Gastrocnemius medialis (tissue), 4 donors: ENCODE measurements at regions not wholly inside any gene's neighbourhood (a gene's known extent, or its start where the extent isn't known, plus 50 kb on each side); places are given as distances from the start of the nearest gene placed in this dataset.
"Not testable (repeated sequence)": the region's sequence is repeated elsewhere in the genome, so short reads cannot be mapped to it uniquely, and the experiment has no call there.

Source experiments
- ATAC-seq, 2 donors: fragments of 150-250 bp; one replicate each; pipeline ENCODE4 v1.9.1; 2016
- DNase-seq, 2 donors: peaks; one replicate each; pipeline ENCODE4 v3.0.0-alpha.2; 2019
- H3K27ac ChIP-seq, 4 donors: fragments of 200-600 bp; sonication (generic); 1 replicate in 1 of 4; 2 replicates in 3 of 4; pipeline ENCODE4 v1.5.1; 2016 to 2018; ENCODE audit warnings: mild to moderate bottlenecking in 2 of 4, moderate library complexity in 1 of 4
- H3K27me3 ChIP-seq, 3 donors: fragments of 200-600 bp; sonication (generic) in 2 of 3; 1 replicate in 1 of 3; 2 replicates in 2 of 3; pipeline versions ENCODE4 v1.5.1 to v1.6.0; 2016 to 2019; ENCODE audit warnings: mild to moderate bottlenecking in 1 of 3, moderate library complexity in 1 of 3
- H3K36me3 ChIP-seq, 2 donors: fragments of 200-600 bp; sonication (generic) in 1 of 2; one replicate each; pipeline ENCODE4 v1.5.1; 2017 to 2018
- H3K4me1 ChIP-seq, 2 donors: fragments of 200-600 bp; sonication (generic) in 1 of 2; one replicate each; pipeline ENCODE4 v1.5.1; 2016 to 2017; ENCODE audit warnings: mild to moderate bottlenecking in 2 of 2
- H3K4me3 ChIP-seq, 4 donors: fragments of 200-600 bp; sonication (generic) in 3 of 4; 1 replicate in 1 of 4; 2 replicates in 3 of 4; pipeline ENCODE4 v1.5.1; 2016 to 2019; ENCODE audit warnings: mild to moderate bottlenecking in 2 of 4
- H3K9me3 ChIP-seq, 3 donors: fragments of 200-600 bp; sonication (generic) in 2 of 3; 1 replicate in 1 of 3; 2 replicates in 2 of 3; pipeline ENCODE4 v1.5.1; 2016 to 2019
- CTCF ChIP-seq, 5 experiments: fragments of 450-650 bp in 3 of 5; fragments of 200-600 bp in 2 of 5; sonication (generic) in 2 of 5; IDR thresholded peaks in 4 of 5; conservative IDR thresholded peaks in 1 of 5; 1 replicate in 4 of 5; 2 replicates in 1 of 5; pipeline ENCODE4 v1.5.1; 2016 to 2019; ENCODE audit warnings: antibody characterized with exemption in 5 of 5, mild to moderate bottlenecking in 3 of 5, moderate library complexity in 3 of 5
- POLR2A ChIP-seq, 2 donors: fragments of 450-650 bp; IDR thresholded peaks; one replicate each; pipeline ENCODE4 v1.6.1; 2017; ENCODE audit warnings: antibody characterized with exemption in 2 of 2, mild to moderate bottlenecking in 2 of 2, moderate library complexity in 2 of 2
- in situ Hi-C, 4 donors: fragments of 200-750 bp; cut with MboI; loops; one replicate each; pipeline versions ENCODE4 v1.15.0 to v1.8.0; 2017; ENCODE audit warnings: low sequenced_read_pairs in 4 of 4
- intact Hi-C: fragments of 100-400 bp; cut with DNase I; formaldehyde crosslinking; loops from one replicate; pipeline ENCODE4 v1.15.1; 2023; ENCODE audit warnings: low total_unique reads

- Histone ChIP-seq H3K27ac (no peak overlapping the region), H3K36me3 (no peaks in the 10 kb centered on the region), H3K4me1 (no peaks in the 10 kb centered on the region), H3K9me3 (no peaks in the 10 kb centered on the region), H3K27me3 (no peaks in the 10 kb centered on the region), H3K4me3 (no peak overlapping the region)
- ATAC-seq, result no peak
- in situ Hi-C loops, result no loop called here
- no peak for DNase-seq
- TF ChIP-seq CTCF (IDR thresholded peaks at IDR 0.05 in 4 of 5, conservative IDR thresholded peaks at IDR 0.05 in 1 of 5) (no peak), POLR2A (IDR thresholded peaks at IDR 0.05) (no peak)
- intact Hi-C loops, result no loop called here
Observed at GRCh38 chr15:54776410-54776809, 420.3 kb downstream of the RSL24D1 start.

GRCh38 chr15:54772663-54773062 lies 424.1 kb downstream of the RSL24D1 start:
- in situ Hi-C loops, result no loop called here
- H3K9me3 ChIP-seq, result no peaks in the 10 kb centered on the region
- H3K36me3 ChIP-seq, result no peaks in the 10 kb centered on the region
- H3K4me3 ChIP-seq, result no peak overlapping the region
- H3K27me3 ChIP-seq, result no peaks in the 10 kb centered on the region
- no peak for TF ChIP-seq POLR2A (IDR thresholded peaks at IDR 0.05)
- no peak for TF ChIP-seq CTCF (IDR thresholded peaks at IDR 0.05 in 4 of 5, conservative IDR thresholded peaks at IDR 0.05 in 1 of 5)
- no peaks in the 10 kb centered on the region for H3K4me1 ChIP-seq
- intact Hi-C loops, result no loop called here
- ATAC-seq (no peak), DNase-seq (no peak)
- no peak overlapping the region for H3K27ac ChIP-seq

GRCh38 chr15:54749461-54749860 lies 447.3 kb downstream of the RSL24D1 start:
- H3K27me3 ChIP-seq, intact Hi-C loops, ATAC-seq, H3K9me3 ChIP-seq, H3K27ac ChIP-seq, H3K36me3 ChIP-seq, H3K4me1 ChIP-seq, H3K4me3 ChIP-seq, DNase-seq: not testable (repeated sequence)
- in situ Hi-C loops, result loop anchor here in 1 of 4 donors (25.0 kb wide), 1 partner anchor 88 kb away; no protein-coding TSS in a partner anchor

GRCh38 chr15:54722342-54722986 lies 474.3 kb downstream of the RSL24D1 start:
- intact Hi-C loops (no loop called here), in situ Hi-C loops (no loop called here)
- no peak for ATAC-seq
- Histone ChIP-seq H3K9me3 (no peaks in the 10 kb centered on the region), H3K36me3 (no peaks in the 10 kb centered on the region), H3K4me1 (no peaks in the 10 kb centered on the region), H3K27me3 (no peaks in the 10 kb centered on the region), H3K4me3 (no peak overlapping the region), H3K27ac (no peak overlapping the region)
- no peak for DNase-seq
- TF ChIP-seq POLR2A (IDR thresholded peaks at IDR 0.05) (no peak), CTCF (IDR thresholded peaks at IDR 0.05 in 4 of 5, conservative IDR thresholded peaks at IDR 0.05 in 1 of 5) (no peak)

GRCh38 chr15:54719325-54719724 lies 477.4 kb downstream of the RSL24D1 start:
- no peak overlapping the region for H3K27ac ChIP-seq
- DNase-seq (no peak), ATAC-seq (no peak)
- H3K4me3 ChIP-seq, result no peak overlapping the region
- TF ChIP-seq CTCF (IDR thresholded peaks at IDR 0.05 in 4 of 5, conservative IDR thresholded peaks at IDR 0.05 in 1 of 5) (no peak), POLR2A (IDR thresholded peaks at IDR 0.05) (no peak)
- H3K9me3 ChIP-seq, result no peaks in the 10 kb centered on the region
- intact Hi-C loops (no loop called here), in situ Hi-C loops (no loop called here)
- no peaks in the 10 kb centered on the region for H3K4me1 ChIP-seq
- no peaks in the 10 kb centered on the region for H3K27me3 ChIP-seq
- H3K36me3 ChIP-seq, result no peaks in the 10 kb centered on the region
